Muscle layer of duodenum (tissue), 2 donors: ENCODE measurements at regions not wholly inside any gene's neighbourhood (a gene's known extent, or its start where the extent isn't known, plus 50 kb on each side); places are given as distances from the start of the nearest gene placed in this dataset.

Experiments
- H3K27ac ChIP-seq: one replicate; pipeline ENCODE4 v1.7.0; 2013; ENCODE audit warnings: mild to moderate bottlenecking, low read length
- H3K27me3 ChIP-seq: one replicate; pipeline ENCODE4 v1.7.0; 2013; ENCODE audit warnings: low read depth, mild to moderate bottlenecking, control low read depth, low read length
- H3K36me3 ChIP-seq, 2 donors: one replicate each; pipeline ENCODE4 v1.7.0; 2013; ENCODE audit warnings: low read length in 2 of 2, control low read depth in 1 of 2, mild to moderate bottlenecking in 1 of 2; ENCODE audit not compliant: insufficient read depth in 2 of 2, control insufficient read depth in 1 of 2
- H3K4me1 ChIP-seq, 2 donors: one replicate each; pipeline ENCODE4 v1.7.0; 2013; ENCODE audit warnings: low read length in 2 of 2, mild to moderate bottlenecking in 2 of 2, control low read depth in 1 of 2, moderate library complexity in 1 of 2; ENCODE audit not compliant: insufficient read depth in 2 of 2, control insufficient read depth in 1 of 2
- H3K4me3 ChIP-seq, 2 donors: one replicate each; pipeline ENCODE4 v1.7.0; 2013; ENCODE audit warnings: low read length in 2 of 2, low read depth in 1 of 2, mild to moderate bottlenecking in 1 of 2
- H3K9me3 ChIP-seq, 2 donors: one replicate each; pipeline ENCODE4 v1.7.0; 2013; ENCODE audit warnings: low read length in 2 of 2, control low read depth in 1 of 2, mild to moderate bottlenecking in 1 of 2; ENCODE audit not compliant: control insufficient read depth in 1 of 2
- donor health status: healthy.

DNA sequence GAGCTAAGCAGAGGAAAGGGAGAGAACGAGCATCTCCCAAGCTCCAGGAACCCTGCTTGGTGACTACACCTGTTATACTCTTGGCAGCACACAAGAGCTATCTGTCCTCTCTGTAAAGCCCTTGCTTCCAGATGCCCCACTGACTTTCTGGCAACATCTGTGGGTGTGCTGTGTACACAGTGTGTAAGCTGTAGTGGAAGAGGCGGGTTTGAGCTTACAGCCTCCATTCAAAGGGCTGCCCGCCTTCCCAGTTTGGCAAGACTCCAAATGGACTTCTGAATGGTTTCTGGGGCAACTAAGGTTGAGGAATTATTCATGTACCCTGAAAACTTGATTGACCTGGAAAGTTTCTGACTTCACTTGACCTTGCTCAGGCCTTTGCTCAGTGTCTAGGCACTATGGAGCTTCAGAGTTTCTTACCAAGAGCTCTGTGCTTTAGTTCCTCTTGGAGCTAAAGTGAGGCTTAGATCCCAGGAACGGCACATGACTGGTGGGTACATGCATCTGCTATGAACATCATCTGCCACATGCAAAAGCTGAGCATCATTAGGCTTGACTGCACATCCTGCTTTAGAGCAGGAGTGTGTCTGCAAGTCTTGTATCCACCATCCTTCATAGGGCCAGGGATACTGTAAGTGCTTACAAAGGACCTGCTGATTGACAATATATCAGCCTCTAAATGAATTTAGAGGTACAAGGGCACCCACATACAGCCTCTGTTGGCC, 290.9 kb upstream of the SIX2 start:
- Histone ChIP-seq H3K9me3 (no peaks in the 10 kb centered on the region), H3K27ac (no peak overlapping the region), H3K36me3 (no peaks in the 10 kb centered on the region), H3K27me3 (no peaks in the 10 kb centered on the region), H3K4me3 (no peak overlapping the region), H3K4me1 (no peaks in the 10 kb centered on the region)

DNA sequence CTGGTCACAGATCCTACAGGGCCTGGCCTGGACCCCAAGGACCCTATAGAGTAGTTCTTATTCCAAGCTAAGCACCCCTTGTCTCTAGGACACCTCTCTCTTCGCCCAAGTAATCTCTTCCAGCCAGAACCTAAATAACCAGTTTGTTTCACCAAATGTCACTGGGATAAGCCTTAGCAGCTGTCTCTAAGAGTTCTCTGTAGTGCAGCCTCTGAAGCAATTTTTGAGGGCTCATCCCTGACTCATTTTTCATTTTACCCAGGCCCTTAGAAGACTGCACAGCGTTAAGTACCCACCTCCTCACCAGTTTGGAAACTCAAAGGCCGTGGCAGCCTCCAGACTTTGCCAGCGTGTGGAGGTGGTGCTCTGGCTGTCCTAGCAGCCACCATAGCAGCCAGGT, 290.1 kb upstream of the SIX2 start:
- Histone ChIP-seq H3K27me3 (no peaks in the 10 kb centered on the region), H3K9me3 (no peaks in the 10 kb centered on the region), H3K36me3 (no peaks in the 10 kb centered on the region), H3K27ac (no peak overlapping the region), H3K4me3 (no peak overlapping the region), H3K4me1 (no peaks in the 10 kb centered on the region)

DNA sequence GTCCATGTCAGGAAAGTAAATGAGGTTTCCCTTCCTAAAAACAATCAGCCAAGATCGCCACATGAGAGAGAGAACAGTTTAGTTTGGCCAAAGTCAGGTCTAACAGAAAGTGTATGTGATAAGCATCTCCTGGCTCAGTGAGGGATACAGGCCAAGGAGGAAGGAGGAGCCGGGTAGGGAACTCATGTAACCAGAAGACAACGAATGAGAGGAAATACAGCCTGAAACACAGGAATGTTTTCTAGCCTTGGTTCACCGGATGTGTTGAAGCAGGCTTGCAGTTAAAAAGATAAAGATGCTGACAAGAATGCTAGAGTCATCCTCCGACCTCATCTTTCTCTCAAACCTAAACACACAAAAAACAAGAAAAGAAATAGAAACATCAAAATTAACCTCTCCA, 283.9 kb upstream of the SIX2 start:
- H3K27ac ChIP-seq, result no peak overlapping the region
- no peaks in the 10 kb centered on the region for H3K27me3 ChIP-seq
- no peaks in the 10 kb centered on the region for H3K4me1 ChIP-seq
- H3K36me3 ChIP-seq, result no peaks in the 10 kb centered on the region
- H3K9me3 ChIP-seq, result no peaks in the 10 kb centered on the region
- H3K4me3 ChIP-seq, result no peak overlapping the region

DNA sequence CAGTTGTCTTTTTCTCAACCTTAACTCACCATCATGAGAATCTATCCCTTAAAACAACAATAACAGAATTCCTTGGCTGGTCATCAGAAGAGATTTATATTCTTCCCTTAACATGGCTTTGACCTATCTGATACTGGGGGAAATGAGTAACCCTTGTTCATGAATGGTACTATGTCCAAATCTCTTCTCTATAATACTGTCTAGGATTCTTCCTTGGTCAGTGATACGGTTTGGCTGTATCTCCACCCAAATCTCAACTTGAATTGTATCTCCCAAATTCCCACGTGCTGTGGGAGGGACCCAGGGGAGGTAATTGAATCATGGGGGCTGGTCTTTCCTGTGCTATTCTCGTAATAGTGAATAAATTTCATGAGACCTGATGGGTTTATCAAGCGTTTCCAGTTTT, 282.0 kb upstream of the SIX2 start:
- H3K27ac ChIP-seq, result no peak overlapping the region
- no peak overlapping the region for H3K4me3 ChIP-seq
- H3K9me3 ChIP-seq, result no peaks in the 10 kb centered on the region
- no peaks in the 10 kb centered on the region for H3K36me3 ChIP-seq
- no peaks in the 10 kb centered on the region for H3K4me1 ChIP-seq
- no peaks in the 10 kb centered on the region for H3K27me3 ChIP-seq

DNA sequence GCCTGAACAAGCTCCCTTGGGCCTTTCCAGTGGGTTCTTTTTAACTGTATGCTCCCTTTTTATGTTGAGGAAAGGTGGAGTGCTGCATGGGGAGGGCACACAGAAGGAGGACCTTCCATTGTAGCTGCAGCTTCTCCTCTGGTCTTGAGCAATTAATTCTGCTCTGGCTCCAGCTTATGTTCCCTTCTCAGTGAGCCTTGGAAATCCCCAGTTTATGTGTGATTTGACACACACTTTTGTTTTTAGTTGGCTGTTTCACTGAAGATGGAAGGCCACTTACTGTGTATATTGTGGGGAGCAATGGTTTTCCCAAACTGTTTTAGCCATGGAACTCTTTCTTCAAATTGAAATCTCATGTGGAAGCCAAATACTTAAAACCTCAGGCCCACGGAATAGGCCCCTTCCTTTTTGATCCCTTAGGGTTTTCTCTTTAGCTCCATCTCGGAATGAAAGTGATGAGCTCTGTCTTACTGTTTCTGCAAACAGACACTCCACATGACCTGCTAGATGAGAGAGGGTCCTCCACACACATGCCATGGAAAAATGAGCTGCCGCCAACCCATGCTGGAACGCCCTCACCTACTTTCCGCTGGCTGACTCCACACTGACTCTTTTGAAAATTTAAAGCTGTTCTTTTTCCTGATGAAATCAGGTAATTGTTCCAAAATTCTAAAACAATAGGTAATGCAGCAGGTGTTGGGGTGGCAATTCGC, 280.9 kb upstream of the SIX2 start:
- Histone ChIP-seq H3K4me1 (no peaks in the 10 kb centered on the region), H3K27ac (no peak overlapping the region), H3K9me3 (no peaks in the 10 kb centered on the region), H3K36me3 (no peaks in the 10 kb centered on the region), H3K27me3 (no peaks in the 10 kb centered on the region), H3K4me3 (no peak overlapping the region)

DNA sequence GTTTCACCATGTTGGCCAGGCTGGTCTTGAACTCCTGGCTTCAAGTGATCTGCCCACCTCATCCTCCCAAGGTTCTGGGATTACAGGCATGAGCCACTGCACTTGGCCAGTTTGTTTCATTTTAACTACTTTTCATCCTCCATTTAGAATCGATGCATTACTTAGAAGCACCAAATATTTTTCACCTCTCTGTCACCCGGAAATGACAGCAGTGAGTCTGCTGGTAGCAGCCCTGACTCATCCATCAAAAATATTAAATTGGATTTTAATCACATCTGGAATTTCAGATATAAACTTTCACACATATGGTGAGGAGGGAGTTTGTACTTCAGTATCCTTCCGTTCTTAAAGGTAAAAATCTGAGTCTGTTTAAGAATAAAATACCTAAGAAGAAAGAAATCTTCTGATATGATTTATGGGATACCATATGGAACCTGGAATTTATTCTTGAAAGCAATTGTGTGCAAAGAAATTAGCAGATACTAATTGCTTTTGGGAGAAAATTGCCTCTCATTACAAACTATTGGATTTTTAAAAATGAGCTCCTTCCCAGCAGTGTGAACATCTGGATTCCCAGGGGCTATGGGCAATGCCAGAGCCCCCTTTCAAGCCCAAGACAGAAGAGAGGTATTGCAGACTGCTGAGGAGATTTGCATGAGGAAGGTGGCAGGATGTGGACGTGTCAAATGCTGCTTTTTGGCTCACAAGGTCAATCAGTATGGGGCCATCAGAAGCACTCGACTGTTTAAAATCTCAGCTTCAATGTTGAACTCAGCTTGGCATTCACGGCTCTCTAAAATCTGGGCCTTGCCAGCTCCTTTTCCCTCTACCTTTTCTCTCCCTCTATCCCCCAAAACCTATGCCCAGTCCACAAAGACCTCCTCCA, 279.5 kb upstream of the SIX2 start:
- Histone ChIP-seq H3K27me3 (no peaks in the 10 kb centered on the region), H3K4me1 (no peaks in the 10 kb centered on the region), H3K4me3 (no peak overlapping the region), H3K36me3 (no peaks in the 10 kb centered on the region), H3K27ac (no peak overlapping the region), H3K9me3 (no peaks in the 10 kb centered on the region)

DNA sequence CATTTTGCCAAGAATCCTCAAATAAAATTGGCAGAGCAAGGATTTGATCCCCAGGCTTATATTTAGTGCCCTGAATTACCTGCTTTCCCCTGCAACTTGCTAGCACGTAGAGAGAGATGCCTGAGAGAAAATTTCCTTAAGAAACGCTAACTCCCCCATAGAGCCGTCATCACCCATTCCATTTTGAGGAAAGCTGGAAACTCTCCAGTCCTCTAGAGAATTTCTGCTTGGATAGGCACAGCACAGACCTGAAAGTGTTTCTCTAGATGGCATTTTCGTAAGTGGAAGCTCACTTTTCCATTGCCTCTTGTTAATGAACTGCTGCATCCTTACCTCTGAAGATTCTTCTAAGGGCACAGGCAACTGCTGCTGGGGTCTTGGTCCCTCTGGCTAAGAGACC, 277.8 kb upstream of the SIX2 start:
- Histone ChIP-seq H3K27me3 (no peaks in the 10 kb centered on the region), H3K4me3 (no peak overlapping the region), H3K4me1 (no peaks in the 10 kb centered on the region), H3K36me3 (no peaks in the 10 kb centered on the region), H3K9me3 (no peaks in the 10 kb centered on the region), H3K27ac (no peak overlapping the region)

DNA sequence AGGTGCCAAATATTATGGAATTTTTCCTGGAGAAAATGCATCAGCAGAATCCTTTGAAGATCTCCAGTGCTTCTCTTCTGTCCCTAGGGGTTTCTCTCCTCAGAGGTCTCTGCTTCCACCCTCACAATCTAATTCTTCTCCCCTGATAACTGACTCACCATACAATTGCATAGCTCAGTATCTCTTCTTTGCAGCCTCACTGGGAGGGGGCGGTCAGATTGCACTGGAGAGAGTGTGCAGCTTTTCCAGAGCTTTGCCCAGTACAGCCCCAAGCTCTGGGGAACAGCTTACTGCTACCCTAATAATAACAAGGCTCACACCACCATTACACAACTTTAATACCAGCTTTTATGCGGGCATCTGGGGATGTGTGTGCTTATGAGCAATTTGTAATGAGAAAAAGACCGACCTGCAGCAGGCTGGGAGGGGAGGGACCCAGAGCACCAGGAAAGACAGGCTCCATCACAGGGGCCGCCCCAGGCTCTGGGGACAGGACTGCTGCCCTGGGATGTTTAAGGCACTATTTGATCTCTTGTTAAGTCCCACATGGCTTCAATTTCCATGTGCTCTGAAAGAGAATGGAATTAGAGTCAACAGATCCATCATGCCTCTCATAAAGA, 276.6 kb upstream of the SIX2 start:
- Histone ChIP-seq H3K36me3 (no peaks in the 10 kb centered on the region), H3K4me3 (no peak overlapping the region), H3K27me3 (no peaks in the 10 kb centered on the region), H3K4me1 (no peaks in the 10 kb centered on the region), H3K27ac (no peak overlapping the region), H3K9me3 (no peaks in the 10 kb centered on the region)

DNA sequence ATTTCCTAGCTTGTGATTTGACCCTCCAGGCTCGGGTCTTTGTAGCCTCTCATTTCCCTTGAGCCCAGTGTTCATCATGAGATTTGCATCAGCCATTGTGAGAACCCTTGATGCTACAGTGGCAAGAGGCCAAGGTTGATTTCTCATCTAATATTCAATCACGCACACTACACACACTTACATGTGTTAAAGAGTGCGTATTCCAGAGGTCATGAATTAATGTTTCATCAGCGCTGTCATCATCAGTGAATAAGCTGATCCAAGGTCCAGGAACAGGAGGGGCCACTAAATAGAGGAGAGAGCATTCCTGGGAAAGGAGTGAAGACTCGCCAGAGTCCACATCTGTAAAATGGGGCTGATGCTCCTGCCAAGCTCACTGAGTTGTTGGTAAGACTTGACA, 276.1 kb upstream of the SIX2 start:
- H3K36me3 ChIP-seq, result no peaks in the 10 kb centered on the region
- H3K27me3 ChIP-seq, result no peaks in the 10 kb centered on the region
- no peak overlapping the region for H3K4me3 ChIP-seq
- no peaks in the 10 kb centered on the region for H3K4me1 ChIP-seq
- no peaks in the 10 kb centered on the region for H3K9me3 ChIP-seq
- no peak overlapping the region for H3K27ac ChIP-seq

DNA sequence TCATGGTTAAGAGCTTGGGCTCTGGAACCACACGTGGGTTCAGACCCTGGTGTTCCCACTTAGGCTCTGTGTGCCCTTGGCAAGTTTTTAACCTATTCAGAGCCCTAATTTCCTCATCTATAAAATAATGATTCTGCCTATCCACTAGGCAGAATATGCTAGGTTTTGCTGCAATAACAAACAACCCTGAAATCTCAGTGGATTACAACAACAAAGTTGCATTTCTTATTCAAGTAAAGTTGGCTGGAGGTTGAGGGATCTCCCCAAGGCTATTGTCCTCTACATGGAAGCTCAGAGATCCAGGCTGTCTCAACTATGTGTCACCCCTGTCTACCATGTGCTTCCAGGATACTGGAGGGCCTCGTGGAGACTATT, 275.4 kb upstream of the SIX2 start:
- H3K36me3 ChIP-seq, result no peaks in the 10 kb centered on the region
- H3K27me3 ChIP-seq, result no peaks in the 10 kb centered on the region
- no peaks in the 10 kb centered on the region for H3K9me3 ChIP-seq
- H3K4me3 ChIP-seq, result no peak overlapping the region
- no peak overlapping the region for H3K27ac ChIP-seq
- H3K4me1 ChIP-seq, result no peaks in the 10 kb centered on the region
